ENCODE measurements at regions not wholly inside any gene's neighbourhood (a gene's known extent, or its start where the extent isn't known, plus 50 kb on each side); places are given as distances from the start of the nearest gene placed in this dataset.
"Not testable (repeated sequence)": the region's sequence is repeated elsewhere in the genome, so short reads cannot be mapped to it uniquely, and the experiment has no call there.

GRCh38 chr13:110045919-110046318 is 259.5 kb upstream of the IRS2 start:
- TF ChIP-seq CTCF (IDR thresholded peaks at IDR 0.05; ENCODE audit: low read depth, low read length), result no peak
- DNase-seq (ENCODE audit: extremely low read depth, low read depth), result no peak

DNA sequence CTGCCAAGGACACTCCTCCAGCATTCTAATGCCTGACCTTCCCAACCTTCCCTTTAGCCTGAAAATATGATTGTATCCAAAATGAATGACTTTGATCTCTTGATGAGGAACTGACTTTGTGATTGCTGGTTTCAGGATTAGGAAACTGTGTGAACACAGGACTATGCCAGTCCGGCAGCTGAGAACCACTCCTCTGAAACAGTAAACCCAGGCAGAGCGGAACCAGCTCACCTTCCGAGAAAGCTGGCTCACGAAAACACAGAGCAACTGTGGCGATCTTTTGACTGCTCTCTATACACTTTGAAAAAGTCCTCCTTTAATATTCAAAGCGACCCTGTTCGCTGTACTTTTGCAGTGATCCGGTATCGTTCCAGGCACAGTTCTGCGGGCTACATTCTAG is 258.8 kb upstream of the IRS2 start:
- no peak for DNase-seq (ENCODE audit: extremely low read depth, low read depth)
- TF ChIP-seq CTCF (IDR thresholded peaks at IDR 0.05; ENCODE audit: low read depth, low read length), result no peak

DNA sequence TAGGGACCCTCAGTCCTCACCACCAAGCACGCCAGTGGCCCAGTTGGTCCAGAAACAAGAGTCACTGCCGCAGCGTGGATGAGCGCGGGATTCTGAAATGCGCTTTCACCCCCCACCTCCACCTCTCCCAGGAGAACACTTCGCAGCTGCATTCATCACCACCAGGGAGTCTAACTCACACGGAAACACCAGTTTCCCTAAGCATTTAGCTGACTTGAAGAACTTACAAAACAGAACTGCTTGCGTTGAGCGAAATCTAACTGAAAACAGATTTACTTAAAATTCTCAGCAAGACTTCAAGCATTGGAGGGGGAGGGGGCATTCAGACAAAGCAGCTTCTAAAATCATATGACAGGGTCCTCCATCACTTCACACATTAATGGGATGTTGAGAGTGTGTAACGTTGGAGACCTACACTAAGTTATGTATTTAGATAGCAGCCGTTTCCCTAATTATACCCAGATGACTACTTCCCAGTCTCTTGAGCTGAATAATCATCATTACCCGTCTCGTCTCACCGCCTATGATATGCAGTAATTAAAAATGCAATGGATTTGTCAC is 258.2 kb upstream of the IRS2 start:
- DNase-seq (ENCODE audit: extremely low read depth, low read depth), result peak; percentile 67

DNA sequence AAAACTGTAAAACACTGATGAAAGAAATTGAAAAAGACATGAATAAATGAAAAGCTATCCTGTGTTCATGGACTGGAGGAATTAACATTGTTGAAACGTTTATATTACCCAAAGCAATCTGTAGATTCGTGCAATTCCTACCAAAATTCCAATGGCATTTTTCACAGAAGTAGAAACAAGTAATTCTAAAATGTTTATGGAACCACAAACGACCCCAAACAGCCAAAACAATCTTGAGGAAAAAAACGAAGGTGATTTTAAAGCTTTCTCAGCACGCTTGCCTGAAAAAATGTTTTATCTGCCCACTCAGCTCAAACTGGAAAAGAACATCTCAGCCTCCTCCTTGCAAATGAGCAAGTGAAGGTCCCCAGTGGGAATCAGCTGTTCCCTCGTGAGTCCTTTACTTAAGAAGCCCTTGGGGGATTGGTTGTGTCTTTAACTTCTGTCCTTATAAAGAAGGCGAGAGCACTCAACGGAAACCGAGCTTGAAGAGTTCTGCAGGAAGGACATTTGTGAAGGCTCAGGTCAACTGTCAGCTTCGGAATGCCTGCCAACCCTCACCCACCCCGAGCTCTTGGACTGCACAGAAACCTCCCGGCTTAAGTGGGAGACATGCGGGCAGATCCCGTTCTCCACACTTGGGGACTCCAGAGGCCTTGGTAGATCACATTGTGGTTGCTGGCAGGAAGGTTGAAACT is 256.0 kb upstream of the IRS2 start:
- peak; percentile 45 for DNase-seq (ENCODE audit: extremely low read depth, low read depth)
- no peak for TF ChIP-seq CTCF (IDR thresholded peaks at IDR 0.05; ENCODE audit: low read depth, low read length)

More for the DNA sequence above, 258.2 kb upstream of the IRS2 start:
- TF ChIP-seq CTCF (IDR thresholded peaks at IDR 0.05; ENCODE audit: low read depth, low read length), result peak; percentile 9

DNA sequence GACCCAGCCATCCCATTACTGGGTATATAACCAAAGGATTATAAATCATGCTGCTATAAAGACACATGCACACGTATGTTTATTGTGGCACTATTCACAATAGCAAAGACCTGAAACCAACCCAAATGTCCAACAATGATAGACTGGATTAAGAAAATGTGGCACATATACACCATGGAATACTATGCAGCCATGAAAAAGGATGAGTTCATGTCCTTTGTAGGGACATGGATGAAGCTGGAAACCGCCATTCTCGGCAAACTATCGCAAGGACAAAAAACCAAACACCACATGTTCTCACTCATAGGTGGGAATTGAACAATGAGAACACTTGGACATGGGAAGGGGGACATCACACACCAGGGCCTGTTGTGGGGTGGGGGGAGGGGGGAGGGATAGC is 255.3 kb upstream of the IRS2 start:
- DNase-seq (ENCODE audit: extremely low read depth, low read depth), result not testable (repeated sequence)

GRCh38 chr13:110037925-110038573 is 251.7 kb upstream of the IRS2 start:
- no peak for TF ChIP-seq CTCF (IDR thresholded peaks at IDR 0.05; ENCODE audit: low read depth, low read length)
- no peak for DNase-seq (ENCODE audit: extremely low read depth, low read depth)

DNA sequence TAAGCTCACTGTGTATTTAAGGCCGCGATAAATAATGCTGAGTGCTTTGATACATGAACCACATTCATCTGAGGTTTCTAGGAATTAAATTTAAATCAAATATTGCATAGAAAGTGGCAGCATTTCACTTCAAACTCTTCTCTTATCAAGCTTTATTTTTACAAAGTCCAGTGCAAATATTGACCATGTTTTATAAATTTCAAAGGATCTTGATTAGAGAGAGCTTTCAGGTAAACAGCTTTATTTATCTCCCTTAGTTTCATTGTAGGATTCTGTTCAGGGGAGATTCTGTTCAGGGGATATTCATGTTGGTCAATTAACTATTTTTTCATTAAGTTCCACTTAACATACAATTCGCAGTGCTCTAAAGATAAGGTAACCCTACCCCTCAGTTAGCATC is 249.7 kb upstream of the IRS2 start:
- no peak for DNase-seq (ENCODE audit: extremely low read depth, low read depth)
- no peak for TF ChIP-seq CTCF (IDR thresholded peaks at IDR 0.05; ENCODE audit: low read depth, low read length)
